ENCODE measurements at regions not wholly inside any gene's neighbourhood (a gene's known extent, or its start where the extent isn't known, plus 50 kb on each side); places are given as distances from the start of the nearest gene placed in this dataset.

GRCh38 chr17:62160816-62161215, 95.7 kb upstream of the MED13 start:
- Histone ChIP-seq H3K27me3 (ENCODE audit: control insufficient read depth, insufficient read depth, low read length) (no peaks in the 10 kb centered on the region), H3K4me3 (ENCODE audit: low read depth, low read length) (no peak overlapping the region), H3K36me3 (ENCODE audit: control insufficient read depth, insufficient read depth, low read length) (no peaks in the 10 kb centered on the region)
- DNase-seq (ENCODE audit: low read depth): no peak
- TF ChIP-seq CTCF (IDR thresholded peaks at IDR 0.05; ENCODE audit: insufficient read depth, low read length, poor library complexity, severe bottlenecking): no peak

- no peak for DNase-seq (ENCODE audit: low read depth)
- Histone ChIP-seq H3K36me3 (ENCODE audit: control insufficient read depth, insufficient read depth, low read length) (no peaks in the 10 kb centered on the region), H3K27me3 (ENCODE audit: control insufficient read depth, insufficient read depth, low read length) (no peaks in the 10 kb centered on the region), H3K4me3 (ENCODE audit: low read depth, low read length) (no peak overlapping the region)
- no peak for TF ChIP-seq CTCF (IDR thresholded peaks at IDR 0.05; ENCODE audit: insufficient read depth, low read length, poor library complexity, severe bottlenecking)
Observed at GRCh38 chr17:62159994-62160393, 94.9 kb upstream of the MED13 start.

- DNase-seq (ENCODE audit: low read depth): no peak
- Histone ChIP-seq H3K27me3 (ENCODE audit: control insufficient read depth, insufficient read depth, low read length) (no peaks in the 10 kb centered on the region), H3K36me3 (ENCODE audit: control insufficient read depth, insufficient read depth, low read length) (no peaks in the 10 kb centered on the region), H3K4me3 (ENCODE audit: low read depth, low read length) (no peak overlapping the region)
- TF ChIP-seq CTCF (IDR thresholded peaks at IDR 0.05; ENCODE audit: insufficient read depth, low read length, poor library complexity, severe bottlenecking): no peak
Observed at GRCh38 chr17:62156949-62157348, 91.9 kb upstream of the MED13 start.

- no peak for DNase-seq (ENCODE audit: low read depth)
- Histone ChIP-seq H3K27me3 (ENCODE audit: control insufficient read depth, insufficient read depth, low read length) (no peaks in the 10 kb centered on the region), H3K4me3 (ENCODE audit: low read depth, low read length) (no peak overlapping the region), H3K36me3 (ENCODE audit: control insufficient read depth, insufficient read depth, low read length) (no peaks in the 10 kb centered on the region)
- TF ChIP-seq CTCF (IDR thresholded peaks at IDR 0.05; ENCODE audit: insufficient read depth, low read length, poor library complexity, severe bottlenecking): no peak
Observed at GRCh38 chr17:62154909-62155308, 89.8 kb upstream of the MED13 start.

GRCh38 chr17:62150471-62150870, 85.4 kb upstream of the MED13 start:
- Histone ChIP-seq H3K4me3 (ENCODE audit: low read depth, low read length) (no peak overlapping the region), H3K27me3 (ENCODE audit: control insufficient read depth, insufficient read depth, low read length) (no peaks in the 10 kb centered on the region), H3K36me3 (ENCODE audit: control insufficient read depth, insufficient read depth, low read length) (no peaks in the 10 kb centered on the region)
- TF ChIP-seq CTCF (IDR thresholded peaks at IDR 0.05; ENCODE audit: insufficient read depth, low read length, poor library complexity, severe bottlenecking): no peak
- no peak for DNase-seq (ENCODE audit: low read depth)

- Histone ChIP-seq H3K4me3 (ENCODE audit: low read depth, low read length) (no peak overlapping the region), H3K27me3 (ENCODE audit: control insufficient read depth, insufficient read depth, low read length) (no peaks in the 10 kb centered on the region), H3K36me3 (ENCODE audit: control insufficient read depth, insufficient read depth, low read length) (no peaks in the 10 kb centered on the region)
- no peak for DNase-seq (ENCODE audit: low read depth)
- TF ChIP-seq CTCF (IDR thresholded peaks at IDR 0.05; ENCODE audit: insufficient read depth, low read length, poor library complexity, severe bottlenecking): no peak
Observed at GRCh38 chr17:62149961-62150360, 84.9 kb upstream of the MED13 start.

Measured in kidney epithelial cell (primary cell).